ENCODE measurements at regions not wholly inside any gene's neighbourhood (a gene's known extent, or its start where the extent isn't known, plus 50 kb on each side); places are given as distances from the start of the nearest gene placed in this dataset.
"Not testable (repeated sequence)": the region's sequence is repeated elsewhere in the genome, so short reads cannot be mapped to it uniquely, and the experiment has no call there.

- no peak for DNase-seq
These were observed 1570.8 kb upstream of the ADGRL3 start for GRCh38 chr4:59629348-59629747.

GRCh38 chr4:59630235-59630634 is 1569.9 kb upstream of the ADGRL3 start:
- DNase-seq: no peak

GRCh38 chr4:59630922-59631321 is 1569.2 kb upstream of the ADGRL3 start:
- no peak for DNase-seq

- no peak for DNase-seq
These were observed 1562.5 kb upstream of the ADGRL3 start for GRCh38 chr4:59637596-59637995.

- DNase-seq: no peak
These were observed 1556.4 kb upstream of the ADGRL3 start for GRCh38 chr4:59643682-59644081.

GRCh38 chr4:59644765-59645164 is 1555.4 kb upstream of the ADGRL3 start:
- DNase-seq: no peak

GRCh38 chr4:59646082-59646481 is 1554.0 kb upstream of the ADGRL3 start:
- no peak for DNase-seq

- DNase-seq: no peak
These were observed 1553.1 kb upstream of the ADGRL3 start for GRCh38 chr4:59647011-59647410.

GRCh38 chr4:59647500-59647899 is 1552.6 kb upstream of the ADGRL3 start:
- DNase-seq: no peak

- no peak for DNase-seq
These were observed 1549.3 kb upstream of the ADGRL3 start for GRCh38 chr4:59650861-59651260.

GRCh38 chr4:59655996-59656395 is 1544.1 kb upstream of the ADGRL3 start:
- DNase-seq: no peak

- no peak for DNase-seq
These were observed 1535.4 kb upstream of the ADGRL3 start for GRCh38 chr4:59664771-59665170.

GRCh38 chr4:59666645-59667044 is 1533.5 kb upstream of the ADGRL3 start:
- DNase-seq: no peak

- no peak for DNase-seq
These were observed 1529.1 kb upstream of the ADGRL3 start for GRCh38 chr4:59671037-59671436.

- no peak for DNase-seq
These were observed 1523.7 kb upstream of the ADGRL3 start for GRCh38 chr4:59676389-59676788.

- DNase-seq: not testable (repeated sequence)
These were observed 1523.1 kb upstream of the ADGRL3 start for GRCh38 chr4:59676992-59677391.

- no peak for DNase-seq
These were observed 1514.5 kb upstream of the ADGRL3 start for GRCh38 chr4:59685626-59686025.

GRCh38 chr4:59689149-59689548 is 1511.0 kb upstream of the ADGRL3 start:
- DNase-seq: no peak

GRCh38 chr4:59695355-59696053 is 1504.6 kb upstream of the ADGRL3 start:
- DNase-seq: no peak

GRCh38 chr4:59698041-59698440 is 1502.1 kb upstream of the ADGRL3 start:
- DNase-seq: no peak

GRCh38 chr4:59700651-59701050 is 1499.5 kb upstream of the ADGRL3 start:
- no peak for DNase-seq

- DNase-seq: no peak
These were observed 1495.5 kb upstream of the ADGRL3 start for GRCh38 chr4:59704616-59705015.

- no peak for DNase-seq
These were observed 1487.7 kb upstream of the ADGRL3 start for GRCh38 chr4:59712470-59712869.

- DNase-seq: not testable (repeated sequence)
These were observed 1475.8 kb upstream of the ADGRL3 start for GRCh38 chr4:59724286-59724685.

GRCh38 chr4:59727745-59728144 is 1472.4 kb upstream of the ADGRL3 start:
- DNase-seq: no peak

Data from NCI-H1048 (cell line).